Fibroblast of skin of right biceps (primary cell): ENCODE measurements at regions not wholly inside any gene's neighbourhood (a gene's known extent, or its start where the extent isn't known, plus 50 kb on each side); places are given as distances from the start of the nearest gene placed in this dataset.

ENCODE experiments used
- DNase-seq: peaks from one replicate; pipeline ENCODE4 v3.0.0-alpha.2; 2013

DNA sequence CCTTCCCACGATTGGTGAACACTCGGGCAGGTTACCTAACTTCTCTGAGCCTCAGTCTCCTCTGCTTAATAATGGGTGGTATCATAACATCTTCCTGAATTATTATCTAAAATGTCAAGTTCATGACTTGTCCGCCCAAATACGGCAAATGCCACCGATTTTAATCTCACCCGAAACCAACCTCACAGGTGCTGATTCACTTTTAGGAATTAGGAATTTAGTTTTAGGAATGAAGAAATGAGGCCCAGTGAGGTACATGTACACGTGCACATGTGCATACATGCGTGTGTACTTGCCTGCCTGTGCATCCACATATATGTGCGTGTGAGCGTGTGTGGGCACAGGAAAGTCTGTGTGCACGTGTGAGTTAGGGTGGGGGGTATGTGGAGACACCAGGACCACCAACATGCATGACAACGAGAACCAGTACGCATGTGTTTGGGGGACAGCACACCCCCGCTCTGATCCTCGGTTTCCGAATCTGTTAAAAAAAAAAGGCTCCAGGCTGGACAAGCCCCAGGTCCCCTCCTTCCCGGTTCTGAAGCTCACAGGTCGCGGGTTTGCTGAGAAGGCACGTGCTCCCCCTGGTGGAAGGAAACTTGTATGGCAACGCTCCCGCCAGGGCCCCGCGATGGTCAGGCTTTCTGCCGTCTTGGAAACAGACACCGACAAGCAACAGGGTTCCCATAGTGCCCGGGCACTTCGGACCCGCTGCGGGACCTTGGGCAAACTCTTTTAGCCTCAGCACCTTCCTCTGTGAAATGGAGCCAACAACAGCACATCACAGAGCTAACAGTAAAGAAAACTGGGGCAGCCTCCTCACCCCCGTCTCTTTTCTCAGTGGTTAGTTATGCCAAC, 219.2 kb downstream of the RBFOX3 start:
- DNase-seq = peak; percentile 47

DNA sequence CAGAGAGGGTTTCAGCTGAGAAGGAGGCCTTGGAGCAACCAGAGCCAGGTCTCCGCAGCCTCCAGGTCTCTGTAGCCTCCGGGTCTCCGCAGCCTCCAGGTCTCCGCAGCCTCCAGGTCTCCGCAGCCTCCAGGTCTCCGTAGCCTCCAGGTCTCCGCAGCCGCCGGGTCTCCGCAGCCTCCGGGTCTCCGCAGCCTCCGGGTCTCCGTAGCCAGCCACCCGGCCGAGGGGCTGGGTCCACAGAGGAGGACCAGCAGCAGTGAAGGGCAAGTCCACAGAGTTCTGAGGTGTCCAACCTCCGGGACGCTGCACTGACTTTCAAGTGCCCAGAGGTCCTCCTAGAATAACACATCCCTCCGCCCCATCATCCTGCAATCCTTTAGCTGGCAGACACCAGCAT, 221.0 kb downstream of the RBFOX3 start:
- no peak for DNase-seq

- peak; percentile 22 for DNase-seq
These were observed 222.1 kb downstream of the RBFOX3 start for GRCh38 chr17:79388556-79389295.

DNA sequence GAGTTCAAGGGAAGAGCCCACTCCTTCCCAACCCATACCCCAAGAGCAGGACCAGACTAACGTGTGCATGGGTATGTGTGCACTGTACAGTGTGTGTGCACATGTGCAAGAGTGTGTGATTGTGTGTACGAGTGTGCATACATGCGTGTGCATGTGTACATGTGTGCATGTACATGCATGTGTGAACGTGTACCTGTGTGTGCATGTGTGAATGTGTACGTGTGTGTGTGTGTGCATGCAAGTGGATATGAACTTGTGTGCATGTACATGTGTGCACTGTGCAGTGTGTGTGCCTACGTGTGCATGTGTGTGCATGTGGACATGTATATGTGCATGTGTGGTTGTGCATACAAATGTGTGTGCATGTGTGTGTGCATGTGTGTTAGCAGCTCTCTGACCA, 223.1 kb downstream of the RBFOX3 start:
- no peak for DNase-seq

DNA sequence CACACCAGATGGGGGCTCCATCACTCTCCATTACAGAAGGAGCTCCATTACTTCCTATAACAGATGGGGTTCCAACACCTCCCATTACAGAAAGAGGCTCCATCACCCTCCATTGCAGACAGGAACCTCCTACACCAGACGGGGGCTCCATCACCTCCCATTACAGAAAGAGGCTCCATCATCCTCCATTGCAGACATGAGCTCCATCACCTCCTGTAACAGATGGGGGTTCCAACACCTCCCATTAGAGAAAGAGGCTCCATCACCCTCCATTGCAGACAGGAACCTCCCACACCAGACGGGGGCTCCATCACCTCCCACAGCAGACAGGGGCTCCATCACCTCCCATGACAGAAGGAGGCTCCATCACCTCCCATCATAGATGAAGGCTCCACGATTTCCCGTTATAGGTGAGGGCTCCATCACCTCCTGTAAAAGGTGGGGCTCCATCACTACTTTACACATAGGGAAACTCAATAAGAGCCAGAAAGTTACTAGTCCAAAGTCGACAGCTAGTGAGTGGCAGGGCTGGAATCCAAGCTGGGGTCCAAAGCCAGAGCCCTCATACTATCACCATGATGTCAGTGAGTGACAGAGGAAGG, 224.8 kb downstream of the RBFOX3 start:
- DNase-seq = no peak

DNA sequence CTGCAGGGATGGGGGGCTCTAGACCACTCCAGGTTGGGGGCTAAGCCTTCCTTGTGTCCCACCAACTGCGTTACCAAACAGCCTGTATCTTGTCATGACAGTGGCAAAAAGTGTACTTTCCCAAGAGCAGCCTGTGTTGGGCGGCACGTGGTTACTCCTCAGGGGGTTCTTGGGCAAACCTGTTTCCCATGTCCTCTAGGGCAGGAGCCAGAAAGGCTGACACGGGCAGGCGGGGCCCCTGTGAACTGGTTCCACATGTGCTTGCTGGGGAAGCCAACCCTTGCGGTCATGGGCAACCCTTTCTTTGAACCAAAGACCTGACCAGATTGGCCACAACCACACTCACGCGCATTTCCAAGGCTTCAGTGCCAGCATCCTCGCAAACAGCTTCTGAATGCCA, 228.5 kb downstream of the RBFOX3 start:
- no peak for DNase-seq

DNA sequence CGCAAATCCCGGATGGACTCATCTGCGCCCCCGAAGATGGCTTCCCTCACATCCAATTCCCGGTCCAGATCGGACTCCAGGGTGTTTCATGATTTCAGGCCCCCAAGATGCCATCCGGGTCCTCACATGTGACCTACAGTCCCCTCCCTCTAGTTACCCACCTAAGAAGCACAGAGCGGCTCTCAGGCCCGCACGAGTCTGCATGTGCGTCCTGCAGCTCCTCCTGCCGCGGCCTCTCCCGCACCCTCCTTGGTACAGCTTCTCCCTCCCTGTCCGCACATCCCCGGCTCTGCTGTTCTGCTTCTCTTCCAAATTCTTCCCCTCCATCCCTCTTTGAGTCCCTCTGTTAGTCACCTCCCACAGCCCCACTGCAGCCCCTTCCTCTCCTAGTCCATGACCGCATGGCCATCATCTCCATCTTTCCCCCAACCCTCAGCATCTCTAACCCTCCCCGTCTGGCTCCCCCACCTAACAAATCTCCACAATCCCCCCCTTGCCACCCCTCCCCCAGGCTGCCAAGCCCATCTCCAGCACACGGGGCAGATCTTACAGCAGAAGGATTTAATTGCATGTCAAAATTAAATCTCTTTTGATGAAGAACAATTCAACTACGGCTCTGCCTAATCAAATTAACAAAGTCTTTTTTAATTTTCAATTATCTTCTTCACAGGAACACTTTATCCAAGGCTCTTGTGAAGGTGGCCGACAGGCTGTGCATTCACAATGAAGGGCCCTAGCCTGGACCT, 231.0 kb downstream of the RBFOX3 start:
- no peak for DNase-seq

DNA sequence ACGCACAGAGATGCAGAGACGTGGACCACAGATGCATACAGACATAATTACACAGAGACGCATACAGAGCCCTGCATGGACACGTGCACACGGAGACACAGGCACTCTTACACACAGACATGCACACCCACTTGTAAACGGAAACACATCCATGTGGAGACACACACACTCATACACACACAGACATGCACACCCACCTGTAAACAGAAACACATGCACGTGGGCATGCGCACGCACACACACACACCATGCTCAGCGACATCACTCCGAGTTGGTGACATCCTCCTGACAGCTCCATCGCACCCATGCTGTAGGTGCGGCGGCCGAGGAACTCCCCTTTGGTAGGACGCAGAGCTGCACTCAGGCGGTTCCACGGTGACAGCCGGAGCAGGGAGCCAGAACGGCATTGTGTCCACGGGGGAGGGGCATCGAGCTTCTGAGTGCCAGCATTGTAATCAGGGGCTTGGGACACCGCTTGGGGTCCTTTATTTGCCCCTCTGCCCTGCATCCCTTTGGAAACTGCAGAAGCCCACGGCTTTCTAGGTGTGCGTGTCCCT, 233.5 kb downstream of the RBFOX3 start:
- DNase-seq = no peak

GRCh38 chr17:79374807-79375206, 236.0 kb downstream of the RBFOX3 start:
- DNase-seq = no peak

DNA sequence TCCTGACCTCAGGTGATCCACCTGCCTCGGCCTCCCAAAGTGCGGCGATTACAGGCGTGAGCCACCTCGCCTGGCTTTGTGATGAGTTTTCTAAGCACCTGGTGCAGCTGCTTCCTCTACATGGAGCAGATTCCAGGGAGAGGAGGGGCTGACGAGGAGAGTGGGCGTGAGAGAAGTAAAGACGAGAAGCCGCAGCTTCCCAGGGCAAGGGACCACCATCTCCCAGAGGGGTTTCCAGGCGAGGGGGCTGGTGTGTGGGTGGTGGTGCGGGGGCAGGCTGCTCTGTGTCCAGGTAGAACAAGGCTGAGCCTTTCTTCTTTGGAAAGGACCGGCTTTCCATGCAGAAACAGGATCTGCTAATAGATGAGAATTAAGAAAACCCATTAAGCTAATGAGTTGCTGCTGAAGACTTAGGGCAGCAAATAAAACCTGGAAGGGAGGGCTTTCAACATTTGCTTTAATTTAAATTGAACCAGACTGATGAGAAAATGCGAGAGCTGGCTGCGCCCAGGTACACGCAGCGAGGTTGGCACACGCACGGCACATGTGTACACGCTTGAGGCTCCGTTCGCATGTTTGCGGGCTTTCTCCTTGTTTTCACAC, 236.7 kb downstream of the RBFOX3 start:
- DNase-seq = no peak

DNA sequence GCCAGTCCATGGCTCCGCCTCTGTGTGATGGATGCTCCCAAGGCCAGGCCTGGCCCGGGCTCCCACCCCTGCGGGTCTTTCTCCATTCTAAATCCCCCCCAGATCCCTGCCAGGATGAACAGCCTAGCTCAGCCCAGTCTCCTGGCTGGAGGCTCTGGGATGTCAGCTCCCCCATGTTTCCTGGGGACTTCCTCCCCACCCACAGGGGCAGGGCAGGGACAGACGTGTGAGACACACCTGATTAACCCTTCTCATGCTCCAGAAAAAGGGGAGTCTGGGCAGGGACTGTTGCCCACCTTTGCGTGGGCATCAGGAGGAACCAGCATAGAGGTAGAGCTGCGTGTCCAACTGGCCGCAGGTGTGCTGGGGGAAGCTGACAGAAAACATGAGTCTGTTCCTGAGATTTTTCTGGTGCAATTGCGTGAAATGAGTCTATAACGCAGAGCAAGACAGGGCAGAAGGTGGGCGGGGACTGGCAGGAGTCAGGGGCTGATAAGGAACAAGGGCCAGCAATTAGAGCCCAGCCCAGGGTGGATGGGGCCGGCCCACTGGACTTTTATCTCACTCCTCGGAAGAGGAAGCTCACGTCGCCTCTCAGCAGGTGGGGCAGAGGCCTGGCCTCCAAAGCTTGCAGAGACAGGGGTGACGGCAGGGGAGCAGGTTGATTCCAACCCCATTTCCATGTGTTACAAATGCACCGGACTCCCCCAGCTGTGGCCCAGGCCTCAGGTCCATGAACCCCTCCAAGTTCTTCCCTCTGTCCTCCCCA, 238.2 kb downstream of the RBFOX3 start:
- DNase-seq = no peak

DNA sequence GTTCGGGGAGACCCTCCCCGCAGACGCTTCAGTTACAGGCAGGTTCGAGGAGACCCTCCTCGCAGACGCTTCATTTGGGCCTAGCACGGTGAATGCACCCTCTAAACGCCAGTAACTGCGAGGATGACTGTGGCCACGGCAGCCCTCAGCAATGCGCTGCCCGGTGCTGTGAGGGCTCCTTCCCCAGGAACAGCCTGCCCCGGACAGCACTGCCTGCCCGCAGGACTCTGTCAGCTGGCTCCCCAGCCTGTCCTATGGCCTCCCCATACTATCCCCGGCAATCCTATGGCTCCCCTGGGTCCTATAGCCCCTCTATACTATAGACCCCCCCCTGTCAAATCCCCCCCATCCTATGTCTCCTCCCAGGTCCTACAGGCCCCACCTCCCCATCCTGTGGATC, 238.9 kb downstream of the RBFOX3 start:
- DNase-seq = no peak

- no peak for DNase-seq
These were observed 240.3 kb downstream of the RBFOX3 start for GRCh38 chr17:79370594-79370993.

- no peak for DNase-seq
These were observed 240.7 kb downstream of the RBFOX3 start for GRCh38 chr17:79370126-79370525.

DNA sequence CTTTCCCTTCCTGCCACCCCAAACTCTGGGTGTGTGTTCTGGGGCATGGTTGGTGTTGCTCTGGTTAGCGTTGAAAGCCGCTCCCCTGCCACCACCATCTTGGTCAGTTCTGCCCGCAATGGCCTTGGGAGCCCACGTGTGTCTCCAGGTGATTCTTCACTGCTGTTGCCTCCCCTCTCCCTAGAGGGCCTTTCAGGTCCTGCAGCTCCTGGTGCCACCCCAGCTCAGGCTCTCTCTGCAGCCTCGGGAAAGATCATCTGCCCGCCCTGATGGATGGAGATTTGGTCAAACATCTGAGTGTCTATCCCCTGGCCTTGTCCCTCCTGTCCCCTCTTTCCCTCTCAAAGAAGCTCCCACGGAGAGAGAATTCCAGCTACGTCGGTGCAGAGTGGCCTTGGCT, 241.3 kb downstream of the RBFOX3 start:
- no peak for DNase-seq

GRCh38 chr17:79369001-79369400, 241.8 kb downstream of the RBFOX3 start:
- DNase-seq = no peak

GRCh38 chr17:79368521-79368920, 242.3 kb downstream of the RBFOX3 start:
- no peak for DNase-seq

GRCh38 chr17:79366988-79367571, 243.8 kb downstream of the RBFOX3 start:
- DNase-seq = no peak

GRCh38 chr17:79365836-79366770, 244.7 kb downstream of the RBFOX3 start:
- no peak for DNase-seq

DNA sequence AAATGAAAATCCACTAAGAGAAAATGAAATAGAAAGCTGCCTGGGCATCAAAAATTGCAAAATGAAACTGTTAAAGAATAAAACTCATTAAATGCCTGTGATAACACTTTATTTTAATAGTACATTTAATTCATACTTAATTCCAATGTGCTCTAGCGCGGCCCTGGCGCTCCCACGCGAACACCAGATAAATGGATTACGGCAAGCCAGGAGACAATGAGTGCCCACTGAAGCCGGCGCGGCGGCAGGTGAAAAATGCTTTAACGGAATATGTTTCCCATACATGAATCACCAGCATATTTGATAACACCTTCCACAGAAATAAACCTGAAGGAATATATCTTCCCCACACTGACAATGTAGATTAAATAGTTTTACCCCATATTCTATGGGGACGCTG, 245.5 kb downstream of the RBFOX3 start:
- DNase-seq = no peak
